Endothelial cell (in vitro differentiated cells): ENCODE measurements at regions not wholly inside any gene's neighbourhood (a gene's known extent, or its start where the extent isn't known, plus 50 kb on each side); places are given as distances from the start of the nearest gene placed in this dataset.

ENCODE experiments used
- DNase-seq: peaks from one replicate; pipeline ENCODE4 v3.0.0; 2021; ENCODE audit warnings: low spot score
- H3K27ac Mint-ChIP-seq: one replicate; pipeline ENCODE4 v1.8.0; 2021; ENCODE audit warnings: mixed read lengths, inconsistent platforms; ENCODE audit not compliant: unreplicated experiment
- H3K27me3 Mint-ChIP-seq: one replicate; pipeline ENCODE4 v1.8.0; 2021; ENCODE audit warnings: mild to moderate bottlenecking, moderate library complexity, mixed read lengths, inconsistent platforms; ENCODE audit not compliant: unreplicated experiment
- H3K36me3 Mint-ChIP-seq: one replicate; pipeline ENCODE4 v1.8.0; 2021; ENCODE audit warnings: mild to moderate bottlenecking, low read depth, mixed read lengths, inconsistent platforms; ENCODE audit not compliant: unreplicated experiment
- H3K4me1 Mint-ChIP-seq: one replicate; pipeline ENCODE4 v1.8.0; 2021; ENCODE audit warnings: mild to moderate bottlenecking, mixed read lengths, inconsistent platforms; ENCODE audit not compliant: unreplicated experiment
- H3K4me3 Mint-ChIP-seq: one replicate; pipeline ENCODE4 v1.8.0; 2021; ENCODE audit warnings: mild to moderate bottlenecking, mixed read lengths, inconsistent platforms; ENCODE audit not compliant: unreplicated experiment
- H3K9me3 Mint-ChIP-seq: one replicate; pipeline ENCODE4 v1.8.0; 2021; ENCODE audit warnings: mixed read lengths, inconsistent platforms; ENCODE audit not compliant: unreplicated experiment
- TF ChIP-seq, protein P1 (sequence below): fragments of 200-600 bp; sonication (generic); IDR thresholded peaks from one replicate; pipeline ENCODE4 v1.5.0; 2021; ENCODE audit warnings: antibody characterized with exemption; ENCODE audit not compliant: unreplicated experiment

- H3K27ac Mint-ChIP-seq: no peak overlapping the region
- no peaks in the 10 kb centered on the region for H3K36me3 Mint-ChIP-seq
- H3K4me1 Mint-ChIP-seq: no peaks in the 10 kb centered on the region
- H3K27me3 Mint-ChIP-seq: no peaks in the 10 kb centered on the region
- DNase-seq: no peak
- TF ChIP-seq, protein P1, sequence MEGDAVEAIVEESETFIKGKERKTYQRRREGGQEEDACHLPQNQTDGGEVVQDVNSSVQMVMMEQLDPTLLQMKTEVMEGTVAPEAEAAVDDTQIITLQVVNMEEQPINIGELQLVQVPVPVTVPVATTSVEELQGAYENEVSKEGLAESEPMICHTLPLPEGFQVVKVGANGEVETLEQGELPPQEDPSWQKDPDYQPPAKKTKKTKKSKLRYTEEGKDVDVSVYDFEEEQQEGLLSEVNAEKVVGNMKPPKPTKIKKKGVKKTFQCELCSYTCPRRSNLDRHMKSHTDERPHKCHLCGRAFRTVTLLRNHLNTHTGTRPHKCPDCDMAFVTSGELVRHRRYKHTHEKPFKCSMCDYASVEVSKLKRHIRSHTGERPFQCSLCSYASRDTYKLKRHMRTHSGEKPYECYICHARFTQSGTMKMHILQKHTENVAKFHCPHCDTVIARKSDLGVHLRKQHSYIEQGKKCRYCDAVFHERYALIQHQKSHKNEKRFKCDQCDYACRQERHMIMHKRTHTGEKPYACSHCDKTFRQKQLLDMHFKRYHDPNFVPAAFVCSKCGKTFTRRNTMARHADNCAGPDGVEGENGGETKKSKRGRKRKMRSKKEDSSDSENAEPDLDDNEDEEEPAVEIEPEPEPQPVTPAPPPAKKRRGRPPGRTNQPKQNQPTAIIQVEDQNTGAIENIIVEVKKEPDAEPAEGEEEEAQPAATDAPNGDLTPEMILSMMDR: no peak
- H3K9me3 Mint-ChIP-seq: no peaks in the 10 kb centered on the region
- no peak overlapping the region for H3K4me3 Mint-ChIP-seq
Measured at GRCh38 chr6:106764353-106764980, 135.1 kb downstream of the QRSL1 start.

DNA sequence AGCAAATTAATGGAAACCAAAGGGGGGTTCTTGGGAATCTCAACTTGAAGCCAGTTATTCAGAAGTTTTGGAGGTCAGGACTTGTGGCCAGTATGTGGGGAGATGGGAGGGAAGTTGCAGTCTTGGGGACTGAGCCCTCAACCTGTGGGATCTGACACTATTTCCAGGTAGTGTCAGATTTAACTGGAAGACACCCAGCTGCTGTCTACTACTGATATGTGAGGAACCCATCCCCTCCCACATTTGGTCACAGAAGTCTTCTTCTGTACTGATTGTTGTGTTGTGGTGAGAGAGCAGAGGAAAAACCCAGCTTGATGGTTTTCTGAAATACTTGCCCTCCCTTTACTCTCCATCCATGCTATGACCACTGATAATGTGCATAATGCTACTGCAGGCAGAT, 134.0 kb downstream of the QRSL1 start:
- H3K9me3 Mint-ChIP-seq: no peaks in the 10 kb centered on the region
- no peaks in the 10 kb centered on the region for H3K36me3 Mint-ChIP-seq
- H3K27ac Mint-ChIP-seq: no peak overlapping the region
- no peaks in the 10 kb centered on the region for H3K27me3 Mint-ChIP-seq
- H3K4me3 Mint-ChIP-seq: no peak overlapping the region
- TF ChIP-seq, protein P1: no peak
- no peaks in the 10 kb centered on the region for H3K4me1 Mint-ChIP-seq
- no peak for DNase-seq

DNA sequence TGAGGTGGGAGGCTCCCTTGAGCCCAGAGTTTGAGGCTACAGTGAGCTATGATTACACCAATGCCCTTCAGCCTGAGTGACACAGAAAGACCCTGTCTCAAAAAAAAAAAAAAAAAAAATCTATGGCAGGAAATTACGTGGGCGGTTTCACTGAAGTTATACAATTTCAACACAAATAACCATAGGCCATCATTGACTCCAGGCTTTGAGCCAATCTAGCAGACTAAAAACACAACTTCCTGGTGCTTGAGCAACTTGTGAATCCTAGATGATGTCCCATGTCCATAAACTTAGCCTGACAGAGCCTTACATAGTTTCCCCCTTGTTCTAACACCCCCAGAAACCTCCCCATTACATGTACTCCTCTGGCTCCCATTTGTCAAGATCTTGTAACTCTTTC, 131.8 kb downstream of the QRSL1 start:
- no peaks in the 10 kb centered on the region for H3K36me3 Mint-ChIP-seq
- no peak for DNase-seq
- H3K9me3 Mint-ChIP-seq: no peaks in the 10 kb centered on the region
- TF ChIP-seq, protein P1: no peak
- no peaks in the 10 kb centered on the region for H3K4me1 Mint-ChIP-seq
- no peak overlapping the region for H3K27ac Mint-ChIP-seq
- H3K27me3 Mint-ChIP-seq: no peaks in the 10 kb centered on the region
- H3K4me3 Mint-ChIP-seq: no peak overlapping the region

- TF ChIP-seq, protein P1: no peak
- Mint-ChIP-seq H3K9me3 (no peaks in the 10 kb centered on the region), H3K27ac (no peak overlapping the region), H3K4me1 (no peaks in the 10 kb centered on the region), H3K27me3 (no peaks in the 10 kb centered on the region), H3K36me3 (no peaks in the 10 kb centered on the region), H3K4me3 (no peak overlapping the region)
- no peak for DNase-seq
Measured at GRCh38 chr6:106759112-106759511, 129.7 kb downstream of the QRSL1 start.

GRCh38 chr6:106757722-106758467, 128.5 kb downstream of the QRSL1 start:
- Mint-ChIP-seq H3K9me3 (no peaks in the 10 kb centered on the region), H3K4me3 (no peak overlapping the region), H3K27ac (no peak overlapping the region), H3K36me3 (no peaks in the 10 kb centered on the region), H3K4me1 (no peaks in the 10 kb centered on the region), H3K27me3 (no peaks in the 10 kb centered on the region)
- TF ChIP-seq, protein P1: no peak
- DNase-seq: no peak
